GM19438 (cell line): ENCODE measurements at regions not wholly inside any gene's neighbourhood (a gene's known extent, or its start where the extent isn't known, plus 50 kb on each side); places are given as distances from the start of the nearest gene placed in this dataset.

Source experiments
- ATAC-seq: cut with Tn5 transposase; IDR thresholded peaks from one replicate; pipeline ENCODE4 v1.9.1; 2021; ENCODE audit warnings: low read depth; ENCODE audit not compliant: unreplicated experiment

- no peak for ATAC-seq
These were observed 601.8 kb downstream of the INSC start for GRCh38 chr11:15716550-15716949.

GRCh38 chr11:15720460-15720859, 605.7 kb downstream of the INSC start:
- no peak for ATAC-seq

- no peak for ATAC-seq
These were observed 609.2 kb downstream of the INSC start for GRCh38 chr11:15723966-15724365.

GRCh38 chr11:15724601-15725000, 609.9 kb downstream of the INSC start:
- no peak for ATAC-seq

GRCh38 chr11:15725246-15725645, 610.5 kb downstream of the INSC start:
- ATAC-seq = no peak

- no peak for ATAC-seq
These were observed 611.6 kb downstream of the INSC start for GRCh38 chr11:15726221-15726746.

- no peak for ATAC-seq
These were observed 612.3 kb downstream of the INSC start for GRCh38 chr11:15726893-15727519.

- ATAC-seq = no peak
These were observed 612.8 kb downstream of the INSC start for GRCh38 chr11:15727520-15727914.

GRCh38 chr11:15728207-15728606, 613.5 kb downstream of the INSC start:
- ATAC-seq = no peak

GRCh38 chr11:15730263-15730994, 615.7 kb downstream of the INSC start:
- ATAC-seq = no peak

- no peak for ATAC-seq
These were observed 616.3 kb downstream of the INSC start for GRCh38 chr11:15730995-15731385.

- no peak for ATAC-seq
These were observed 620.6 kb downstream of the SOX6 start for GRCh38 chr11:15735706-15736105.

- ATAC-seq = no peak
These were observed 619.0 kb downstream of the SOX6 start for GRCh38 chr11:15737320-15737719.

- no peak for ATAC-seq
These were observed 617.4 kb downstream of the SOX6 start for GRCh38 chr11:15738931-15739330.

- ATAC-seq = no peak
These were observed 613.5 kb downstream of the SOX6 start for GRCh38 chr11:15742626-15743519.

- ATAC-seq = no peak
These were observed 611.7 kb downstream of the SOX6 start for GRCh38 chr11:15744693-15745092.

GRCh38 chr11:15745266-15745665, 611.1 kb downstream of the SOX6 start:
- no peak for ATAC-seq

- no peak for ATAC-seq
These were observed 608.7 kb downstream of the SOX6 start for GRCh38 chr11:15747671-15748070.

- ATAC-seq = no peak
These were observed 608.2 kb downstream of the SOX6 start for GRCh38 chr11:15748132-15748531.

GRCh38 chr11:15748741-15749140, 607.6 kb downstream of the SOX6 start:
- no peak for ATAC-seq
